HCT116 (cell line): ENCODE measurements at regions not wholly inside any gene's neighbourhood (a gene's known extent, or its start where the extent isn't known, plus 50 kb on each side); places are given as distances from the start of the nearest gene placed in this dataset.
A peak's percentile ranks its signal among the peaks of the same experiment; 100 is the strongest.

Experiments
- CTCF ChIP-seq, 3 experiments: fragments of 200-600 bp in 1 of 3; sonication (generic) in 1 of 3; IDR thresholded peaks in 2 of 3; conservative IDR thresholded peaks in 1 of 3; 2 replicates each; pipeline ENCODE4 v1.5.1; 2012 to 2017; ENCODE audit warnings: low read depth in 2 of 3, low read length in 2 of 3, antibody characterized with exemption in 1 of 3, borderline replicate concordance in 1 of 3, control low read depth in 1 of 3, mild to moderate bottlenecking in 1 of 3, mixed read lengths in 1 of 3, mixed run types in 1 of 3, moderate library complexity in 1 of 3; ENCODE audit not compliant: insufficient read depth in 1 of 3
- EZH2phosphoT487 ChIP-seq: fragments of 200-600 bp; IDR thresholded peaks from 2 replicates; pipeline ENCODE4 v1.6.1; 2018; ENCODE audit warnings: antibody characterized with exemption, borderline replicate concordance
- MAX ChIP-seq: IDR thresholded peaks from 2 replicates; pipeline ENCODE4 v1.6.1; 2012
- POLR2A ChIP-seq: IDR thresholded peaks from 2 replicates; pipeline ENCODE4 v1.7.0; 2011; ENCODE audit warnings: borderline replicate concordance; ENCODE audit not compliant: insufficient read depth, insufficient read length; ENCODE audit errors: extremely low read depth
- POLR2AphosphoS5 ChIP-seq: IDR thresholded peaks from 2 replicates; pipeline ENCODE4 v1.6.1; 2011; ENCODE audit warnings: mild to moderate bottlenecking, low read depth, low read length, moderate library complexity
- REST ChIP-seq: IDR thresholded peaks from 2 replicates; pipeline ENCODE4 v1.6.1; 2012; ENCODE audit warnings: low read depth
- SIN3A ChIP-seq: IDR thresholded peaks from 2 replicates; pipeline ENCODE4 v1.6.1; 2012; ENCODE audit warnings: low read depth
- SP1 ChIP-seq: IDR thresholded peaks from 2 replicates; pipeline ENCODE4 v1.6.1; 2012; ENCODE audit warnings: low read depth
- SRF ChIP-seq: IDR thresholded peaks from 2 replicates; pipeline ENCODE4 v1.6.1; 2012; ENCODE audit warnings: low read depth

- peak; percentile 31 to 72 (median 71); a peak in 5 of 6 replicates for TF ChIP-seq CTCF (IDR thresholded peaks at IDR 0.05 in 2 of 3, conservative IDR thresholded peaks at IDR 0.05 in 1 of 3; ENCODE audit: borderline replicate concordance in 1 of 3, insufficient read depth in 1 of 3, low read depth in 2 of 3, low read length in 2 of 3)
- TF ChIP-seq SRF, result peak; percentile 92
- no peak for TF ChIP-seq POLR2A
- TF ChIP-seq SIN3A, result no peak
- no peak for TF ChIP-seq EZH2phosphoT487
- TF ChIP-seq SP1, result peak; percentile 82
- peak; percentile 38; the same call in 1 of the 2 replicates for TF ChIP-seq POLR2AphosphoS5
- TF ChIP-seq MAX, result peak; percentile 53
- no peak for TF ChIP-seq REST
Observed at GRCh38 chrX:45824471-45824870, 623.8 kb upstream of the DIPK2B start.
